Activated CD4-positive, CD25-positive, alpha-beta regulatory T cell treated with anti-CD3 and anti-CD28 coated beads, Interleukin-2, amount 50 U/mL, for 72 hours (primary cell): ENCODE measurements at regions not wholly inside any gene's neighbourhood (a gene's known extent, or its start where the extent isn't known, plus 50 kb on each side); places are given as distances from the start of the nearest gene placed in this dataset.

Experiments used
- DNase-seq: peaks from one replicate; pipeline ENCODE4 v3.0.0; 2021

GRCh38 chr6:26149240-26149639 is 62.0 kb downstream of the HFE start:
- no peak for DNase-seq

- no peak for DNase-seq
Observed at GRCh38 chr6:26152226-26153101, 65.2 kb downstream of the HFE start.

GRCh38 chr6:26155061-26155930 is 68.1 kb downstream of the HFE start:
- DNase-seq: no peak

- peak; percentile 92 for DNase-seq
Observed at GRCh38 chr6:26156105-26156849, 69.0 kb downstream of the HFE start.

- DNase-seq: no peak
Observed at GRCh38 chr6:26156850-26157250, 69.6 kb downstream of the HFE start.

- peak; percentile 79 for DNase-seq
Observed at GRCh38 chr6:26157251-26158075, 70.2 kb downstream of the HFE start.

GRCh38 chr6:26158076-26158580 is 70.9 kb downstream of the HFE start:
- peak; percentile 80 for DNase-seq

- DNase-seq: peak; percentile 54
Observed at GRCh38 chr6:26158581-26159356, 71.5 kb downstream of the HFE start.

- no peak for DNase-seq
Observed at GRCh38 chr6:26159357-26160273, 72.4 kb downstream of the HFE start.

GRCh38 chr6:26161322-26161721 is 74.1 kb downstream of the HFE start:
- no peak for DNase-seq

GRCh38 chr6:26162399-26162798 is 75.2 kb downstream of the HFE start:
- no peak for DNase-seq

GRCh38 chr6:26163427-26164119 is 76.3 kb downstream of the HFE start:
- no peak for DNase-seq

- no peak for DNase-seq
Observed at GRCh38 chr6:26164120-26164505, 76.9 kb downstream of the HFE start.

- DNase-seq: no peak
Observed at GRCh38 chr6:26165261-26165790, 78.1 kb downstream of the HFE start.

GRCh38 chr6:26170181-26170580 is 83.0 kb downstream of the HFE start:
- no peak for DNase-seq

- no peak for DNase-seq
Observed at GRCh38 chr6:26170951-26171841, 84.0 kb downstream of the HFE start.

GRCh38 chr6:26172608-26172968 is 85.4 kb downstream of the HFE start:
- DNase-seq: no peak

GRCh38 chr6:26173836-26174145 is 86.6 kb downstream of the HFE start:
- DNase-seq: no peak
